PFSK-1 (cell line): ENCODE measurements at regions not wholly inside any gene's neighbourhood (a gene's known extent, or its start where the extent isn't known, plus 50 kb on each side); places are given as distances from the start of the nearest gene placed in this dataset.

ENCODE experiments used
- FOXP2 ChIP-seq: optimal IDR thresholded peaks from 2 replicates; pipeline ENCODE3; 2011; ENCODE audit warnings: borderline replicate concordance, control low read depth, inconsistent platforms; ENCODE audit not compliant: insufficient read depth; ENCODE audit errors: extremely low read length, extremely low read depth
- POLR2AphosphoS5 ChIP-seq: IDR thresholded peaks from 2 replicates; pipeline ENCODE4 v1.6.1; 2012; ENCODE audit warnings: low read depth, mild to moderate bottlenecking, control low read depth, low read length, moderate library complexity
- SIN3A ChIP-seq: IDR thresholded peaks from 2 replicates; pipeline ENCODE4 v1.6.1; 2012; ENCODE audit warnings: mild to moderate bottlenecking, low read length, moderate library complexity, borderline replicate concordance; ENCODE audit not compliant: insufficient read depth
- TAF1 ChIP-seq: IDR thresholded peaks from 2 replicates; pipeline ENCODE4 v1.6.1; 2012; ENCODE audit warnings: low read length, control low read depth, borderline replicate concordance; ENCODE audit not compliant: insufficient read depth
- TF ChIP-seq, protein P1 (sequence below), 2 experiments: IDR thresholded peaks; 2 replicates each; pipeline versions ENCODE4 v1.6.1 to v1.8.0; 2011 to 2012; ENCODE audit warnings: low read depth in 2 of 2, low read length in 2 of 2, control low read depth in 1 of 2, inconsistent platforms in 1 of 2, mild to moderate bottlenecking in 1 of 2, moderate library complexity in 1 of 2; ENCODE audit not compliant: insufficient read depth in 1 of 2

- TF ChIP-seq, protein P1, sequence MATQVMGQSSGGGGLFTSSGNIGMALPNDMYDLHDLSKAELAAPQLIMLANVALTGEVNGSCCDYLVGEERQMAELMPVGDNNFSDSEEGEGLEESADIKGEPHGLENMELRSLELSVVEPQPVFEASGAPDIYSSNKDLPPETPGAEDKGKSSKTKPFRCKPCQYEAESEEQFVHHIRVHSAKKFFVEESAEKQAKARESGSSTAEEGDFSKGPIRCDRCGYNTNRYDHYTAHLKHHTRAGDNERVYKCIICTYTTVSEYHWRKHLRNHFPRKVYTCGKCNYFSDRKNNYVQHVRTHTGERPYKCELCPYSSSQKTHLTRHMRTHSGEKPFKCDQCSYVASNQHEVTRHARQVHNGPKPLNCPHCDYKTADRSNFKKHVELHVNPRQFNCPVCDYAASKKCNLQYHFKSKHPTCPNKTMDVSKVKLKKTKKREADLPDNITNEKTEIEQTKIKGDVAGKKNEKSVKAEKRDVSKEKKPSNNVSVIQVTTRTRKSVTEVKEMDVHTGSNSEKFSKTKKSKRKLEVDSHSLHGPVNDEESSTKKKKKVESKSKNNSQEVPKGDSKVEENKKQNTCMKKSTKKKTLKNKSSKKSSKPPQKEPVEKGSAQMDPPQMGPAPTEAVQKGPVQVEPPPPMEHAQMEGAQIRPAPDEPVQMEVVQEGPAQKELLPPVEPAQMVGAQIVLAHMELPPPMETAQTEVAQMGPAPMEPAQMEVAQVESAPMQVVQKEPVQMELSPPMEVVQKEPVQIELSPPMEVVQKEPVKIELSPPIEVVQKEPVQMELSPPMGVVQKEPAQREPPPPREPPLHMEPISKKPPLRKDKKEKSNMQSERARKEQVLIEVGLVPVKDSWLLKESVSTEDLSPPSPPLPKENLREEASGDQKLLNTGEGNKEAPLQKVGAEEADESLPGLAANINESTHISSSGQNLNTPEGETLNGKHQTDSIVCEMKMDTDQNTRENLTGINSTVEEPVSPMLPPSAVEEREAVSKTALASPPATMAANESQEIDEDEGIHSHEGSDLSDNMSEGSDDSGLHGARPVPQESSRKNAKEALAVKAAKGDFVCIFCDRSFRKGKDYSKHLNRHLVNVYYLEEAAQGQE (IDR thresholded peaks at IDR 0.05; ENCODE audit: insufficient read depth in 1 of 2, low read depth in 2 of 2, low read length in 2 of 2) = no peak
- TF ChIP-seq POLR2AphosphoS5 = no peak
- TF ChIP-seq SIN3A = no peak
- TF ChIP-seq TAF1 = no peak
- no peak for TF ChIP-seq FOXP2
Measured at GRCh38 chr12:16884056-16884455, 278.1 kb upstream of the LMO3 start.

DNA sequence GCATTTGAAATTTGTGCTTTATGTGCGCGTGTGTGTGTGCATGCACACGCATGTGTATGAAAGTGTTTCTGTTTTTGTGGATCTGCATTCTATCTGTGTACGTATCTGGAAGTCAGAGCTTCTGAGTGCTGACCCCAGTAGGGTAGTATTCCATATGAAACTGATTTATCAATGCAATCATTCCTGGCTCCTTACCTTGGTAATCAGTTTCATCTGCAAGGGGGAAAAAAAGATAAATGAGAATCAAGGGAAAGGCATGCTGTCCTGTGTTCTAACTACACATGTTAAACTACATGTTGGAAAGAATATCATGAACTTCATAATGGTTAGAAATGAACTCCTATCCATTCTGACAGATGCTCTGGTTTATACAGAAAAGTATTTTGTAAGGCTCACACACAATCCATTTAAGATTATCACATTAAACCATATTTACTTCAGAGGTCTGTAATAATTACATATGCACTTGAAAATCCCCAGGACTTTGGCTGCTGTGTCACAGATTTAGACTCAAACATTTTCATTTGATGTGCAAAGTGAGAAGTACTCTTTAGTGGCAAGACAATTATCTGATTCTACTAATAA is 276.1 kb upstream of the LMO3 start:
- TF ChIP-seq TAF1 (no peak), POLR2AphosphoS5 (no peak), FOXP2 (no peak), SIN3A (no peak)
- TF ChIP-seq, protein P1 (IDR thresholded peaks at IDR 0.05; ENCODE audit: insufficient read depth in 1 of 2, low read depth in 2 of 2, low read length in 2 of 2) = no peak

DNA sequence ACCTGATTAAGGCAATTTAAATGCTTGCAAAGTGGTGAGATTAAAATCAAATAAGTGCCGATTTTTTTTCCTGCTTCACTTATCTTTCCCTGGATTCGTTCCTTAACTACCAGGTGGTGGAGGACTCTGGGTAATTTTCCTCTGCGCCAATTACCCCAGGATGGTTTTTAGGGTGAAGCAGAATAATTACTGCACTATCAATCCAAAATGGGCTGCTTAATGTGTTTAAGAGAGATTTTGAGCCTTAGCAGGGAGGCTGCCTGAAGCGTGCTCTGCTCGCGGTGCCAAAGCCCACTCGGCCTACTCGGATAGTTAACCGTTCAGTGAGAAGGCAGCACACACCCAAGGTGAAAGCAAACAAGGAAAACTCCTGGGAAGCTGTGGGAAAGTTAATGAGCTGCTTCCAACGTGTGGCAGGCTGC is 274.9 kb upstream of the LMO3 start:
- TF ChIP-seq FOXP2 (no peak), POLR2AphosphoS5 (no peak), SIN3A (no peak), TAF1 (no peak)
- TF ChIP-seq, protein P1 (IDR thresholded peaks at IDR 0.05; ENCODE audit: insufficient read depth in 1 of 2, low read depth in 2 of 2, low read length in 2 of 2) = no peak

- TF ChIP-seq TAF1 (no peak), FOXP2 (no peak), POLR2AphosphoS5 (no peak), SIN3A (no peak)
- TF ChIP-seq, protein P1 (IDR thresholded peaks at IDR 0.05; ENCODE audit: insufficient read depth in 1 of 2, low read depth in 2 of 2, low read length in 2 of 2) = no peak
Measured at GRCh38 chr12:16870845-16871244, 264.9 kb upstream of the LMO3 start.

GRCh38 chr12:16863742-16864141 is 257.8 kb upstream of the LMO3 start:
- TF ChIP-seq TAF1 = no peak
- no peak for TF ChIP-seq POLR2AphosphoS5
- TF ChIP-seq SIN3A = no peak
- no peak for TF ChIP-seq FOXP2
- TF ChIP-seq, protein P1 (IDR thresholded peaks at IDR 0.05; ENCODE audit: insufficient read depth in 1 of 2, low read depth in 2 of 2, low read length in 2 of 2) = no peak
